ENCODE measurements at regions not wholly inside any gene's neighbourhood (a gene's known extent, or its start where the extent isn't known, plus 50 kb on each side); places are given as distances from the start of the nearest gene placed in this dataset.

DNA sequence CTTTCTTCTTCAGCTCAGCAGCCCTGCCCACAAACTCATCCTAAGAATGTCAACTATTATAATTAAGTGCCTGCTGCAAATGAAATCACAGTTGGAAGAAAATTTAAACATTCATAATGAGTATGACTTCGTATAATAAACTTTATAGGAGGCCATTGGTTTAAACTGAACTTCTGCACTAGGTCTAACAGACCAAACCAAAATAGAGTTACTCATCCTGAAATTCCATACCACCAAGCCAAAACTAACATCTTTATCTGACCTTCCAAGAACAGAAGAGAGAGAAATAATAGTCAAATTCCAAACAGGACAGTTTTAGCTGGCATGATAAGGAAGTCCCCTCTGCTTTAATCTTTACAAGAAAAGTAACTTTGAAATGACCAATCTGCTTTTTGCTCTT lies 472.4 kb upstream of the PRMT6 start:
- 78% methylated on average over 1 of the region's 1 CpG for WGBS (ENCODE audit: low lambda C conversion rate, missing lambda C conversion rate)
- Histone ChIP-seq H3K9me3 (ENCODE audit: low read depth) (no peaks in the 10 kb centered on the region), H3K36me3 (replicated peaks; ENCODE audit: insufficient read depth, low read depth) (no peaks in the 10 kb centered on the region), H3K4me3 (no peak overlapping the region), H3K4me1 (ENCODE audit: insufficient read depth) (no peaks in the 10 kb centered on the region), H3K9me2 (replicated peaks; ENCODE audit: insufficient read depth) (no peaks in the 10 kb centered on the region), H3K4me2 (no peak overlapping the region), H4K20me1 (ENCODE audit: insufficient read depth, poor library complexity, severe bottlenecking) (no peaks in the 10 kb centered on the region), H2AFZ (no peak overlapping the region), H3K79me2 (no peaks in the 10 kb centered on the region), H3K27ac (no peak overlapping the region), H3K27me3 (no peaks in the 10 kb centered on the region)
- TF ChIP-seq EZH2phosphoT487 (IDR thresholded peaks at IDR 0.05; ENCODE audit: low read depth, severe bottlenecking, unreplicated experiment) (no peak), CTCF (IDR thresholded peaks at IDR 0.05; ENCODE audit: poor library complexity) (no peak), EZH2 (IDR thresholded peaks at IDR 0.05; ENCODE audit: borderline replicate concordance) (no peak)
- no peak for DNase-seq (ENCODE audit: low spot score)

DNA sequence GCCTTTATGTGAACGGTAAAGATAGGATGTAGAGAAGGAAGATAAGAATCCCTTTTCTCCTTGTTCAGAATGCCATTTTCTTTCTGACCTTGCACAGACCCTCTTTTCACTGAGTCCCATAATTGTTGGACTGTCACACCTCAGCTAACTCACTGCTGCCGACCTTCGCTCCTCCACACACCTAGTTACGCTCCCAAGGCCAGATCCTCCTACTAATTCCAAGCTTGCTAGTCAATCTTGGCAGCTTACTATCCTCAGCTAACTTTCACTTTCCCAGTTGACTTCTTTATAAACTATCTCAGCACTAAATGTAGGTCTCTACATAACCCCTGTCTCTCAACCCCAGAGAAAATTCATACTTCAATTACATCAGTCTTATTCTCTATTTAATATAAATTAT lies 471.8 kb upstream of the PRMT6 start:
- 68% methylated on average over 4 of the region's 4 CpGs for whole genome bisulfite sequencing (ENCODE audit: low lambda C conversion rate, missing lambda C conversion rate)
- Histone ChIP-seq H3K9me3 (ENCODE audit: low read depth) (no peaks in the 10 kb centered on the region), H4K20me1 (ENCODE audit: insufficient read depth, poor library complexity, severe bottlenecking) (no peaks in the 10 kb centered on the region), H3K4me3 (no peak overlapping the region), H3K27me3 (no peaks in the 10 kb centered on the region), H2AFZ (no peak overlapping the region), H3K79me2 (no peaks in the 10 kb centered on the region), H3K4me2 (no peak overlapping the region), H3K36me3 (replicated peaks; ENCODE audit: insufficient read depth, low read depth) (no peaks in the 10 kb centered on the region), H3K9me2 (replicated peaks; ENCODE audit: insufficient read depth) (no peaks in the 10 kb centered on the region), H3K4me1 (ENCODE audit: insufficient read depth) (no peaks in the 10 kb centered on the region), H3K27ac (no peak overlapping the region)
- no peak for TF ChIP-seq EZH2phosphoT487 (IDR thresholded peaks at IDR 0.05; ENCODE audit: low read depth, severe bottlenecking, unreplicated experiment)
- TF ChIP-seq CTCF (IDR thresholded peaks at IDR 0.05; ENCODE audit: poor library complexity), result no peak
- TF ChIP-seq EZH2 (IDR thresholded peaks at IDR 0.05; ENCODE audit: borderline replicate concordance), result no peak
- no peak for DNase-seq (ENCODE audit: low spot score)

DNA sequence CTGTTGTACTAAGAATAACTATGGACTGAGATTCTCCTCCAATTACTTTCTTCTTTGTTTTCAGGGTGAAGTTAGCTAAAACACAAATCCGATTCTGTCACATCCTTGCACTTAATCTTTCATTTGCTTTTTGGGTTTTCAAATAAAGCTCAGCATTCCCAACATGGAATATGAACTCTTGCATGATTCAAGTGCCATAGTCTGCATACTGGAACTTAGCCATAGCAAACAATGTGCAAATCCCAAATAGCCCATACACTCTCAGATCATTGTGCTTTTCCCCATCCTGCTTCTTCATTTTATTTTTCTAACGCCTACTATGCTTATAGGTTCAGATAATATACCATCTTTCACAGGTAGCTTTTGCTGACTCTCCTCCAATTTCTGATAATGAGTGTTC lies 455.8 kb upstream of the PRMT6 start:
- H3K9me3 ChIP-seq (ENCODE audit: low read depth), result no peaks in the 10 kb centered on the region
- TF ChIP-seq EZH2 (IDR thresholded peaks at IDR 0.05; ENCODE audit: borderline replicate concordance), result no peak
- no peak for TF ChIP-seq CTCF (IDR thresholded peaks at IDR 0.05; ENCODE audit: poor library complexity)
- no peak for TF ChIP-seq EZH2phosphoT487 (IDR thresholded peaks at IDR 0.05; ENCODE audit: low read depth, severe bottlenecking, unreplicated experiment)
- no peaks in the 10 kb centered on the region for H4K20me1 ChIP-seq (ENCODE audit: insufficient read depth, poor library complexity, severe bottlenecking)
- H3K27ac ChIP-seq, result no peak overlapping the region
- no peak overlapping the region for H2AFZ ChIP-seq
- H3K4me3 ChIP-seq, result no peak overlapping the region
- H3K79me2 ChIP-seq, result no peaks in the 10 kb centered on the region
- H3K9me2 ChIP-seq (replicated peaks; ENCODE audit: insufficient read depth), result no peaks in the 10 kb centered on the region
- DNase-seq (ENCODE audit: low spot score), result no peak
- 73% methylated on average over 2 of the region's 2 CpGs for WGBS (ENCODE audit: low lambda C conversion rate, missing lambda C conversion rate)
- H3K4me2 ChIP-seq, result no peak overlapping the region
- H3K36me3 ChIP-seq (replicated peaks; ENCODE audit: insufficient read depth, low read depth), result no peaks in the 10 kb centered on the region
- H3K27me3 ChIP-seq, result no peaks in the 10 kb centered on the region
- H3K4me1 ChIP-seq (ENCODE audit: insufficient read depth), result no peaks in the 10 kb centered on the region

DNA sequence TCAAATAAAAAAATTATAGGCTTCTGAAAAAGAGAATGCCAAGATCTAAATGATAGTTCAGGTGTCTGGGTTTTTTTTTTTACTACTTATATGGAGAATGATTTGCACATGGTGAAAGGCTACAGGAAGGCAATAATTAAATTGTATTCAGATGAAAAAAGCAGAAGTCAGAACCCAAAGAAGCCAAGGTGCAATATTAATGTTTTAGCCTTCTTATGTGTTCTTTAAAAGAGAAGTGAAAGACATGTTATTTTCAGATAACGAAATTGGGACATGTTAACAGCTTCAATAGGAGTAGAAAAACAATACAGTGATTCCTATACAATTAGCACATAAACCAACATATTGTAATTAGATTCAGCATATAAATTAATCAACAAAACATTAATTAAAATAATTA lies 452.9 kb upstream of the PRMT6 start:
- WGBS (ENCODE audit: low lambda C conversion rate, missing lambda C conversion rate), result 81% methylated on average over 1 of the region's 1 CpG
- Histone ChIP-seq H3K4me2 (no peak overlapping the region), H3K36me3 (replicated peaks; ENCODE audit: insufficient read depth, low read depth) (no peaks in the 10 kb centered on the region), H3K9me2 (replicated peaks; ENCODE audit: insufficient read depth) (no peaks in the 10 kb centered on the region), H3K4me1 (ENCODE audit: insufficient read depth) (no peaks in the 10 kb centered on the region), H3K79me2 (no peaks in the 10 kb centered on the region), H3K27ac (no peak overlapping the region), H3K9me3 (ENCODE audit: low read depth) (no peaks in the 10 kb centered on the region), H2AFZ (no peak overlapping the region), H3K27me3 (no peaks in the 10 kb centered on the region), H3K4me3 (no peak overlapping the region), H4K20me1 (ENCODE audit: insufficient read depth, poor library complexity, severe bottlenecking) (no peaks in the 10 kb centered on the region)
- DNase-seq (ENCODE audit: low spot score), result no peak
- TF ChIP-seq EZH2phosphoT487 (IDR thresholded peaks at IDR 0.05; ENCODE audit: low read depth, severe bottlenecking, unreplicated experiment) (no peak), CTCF (IDR thresholded peaks at IDR 0.05; ENCODE audit: poor library complexity) (no peak), EZH2 (IDR thresholded peaks at IDR 0.05; ENCODE audit: borderline replicate concordance) (no peak)
